ENCODE measurements at regions not wholly inside any gene's neighbourhood (a gene's known extent, or its start where the extent isn't known, plus 50 kb on each side); places are given as distances from the start of the nearest gene placed in this dataset.

GRCh38 chr5:173455599-173455957, 127.4 kb upstream of the STC2 start:
- TF ChIP-seq TAF1 (IDR thresholded peaks at IDR 0.05; ENCODE audit: borderline replicate concordance, low read depth, low read length), result no peak
- no peak for TF ChIP-seq POLR2A (IDR thresholded peaks at IDR 0.05; ENCODE audit: low read depth, low read length)
